Hepatocyte (in vitro differentiated cells): ENCODE measurements at regions not wholly inside any gene's neighbourhood (a gene's known extent, or its start where the extent isn't known, plus 50 kb on each side); places are given as distances from the start of the nearest gene placed in this dataset.

Source experiments
- DNase-seq: peaks from one replicate; pipeline ENCODE4 v3.0.0-alpha.2; 2016; ENCODE audit warnings: low spot score
- H2AFZ ChIP-seq: fragments of 200-600 bp; sonication (generic); 2 replicates; pipeline ENCODE4 v1.6.0; 2016; ENCODE audit warnings: antibody characterized with exemption, mild to moderate bottlenecking
- H3K27ac ChIP-seq: fragments of 200-600 bp; sonication (generic); 2 replicates; pipeline ENCODE4 v1.5.1; 2016; ENCODE audit warnings: mild to moderate bottlenecking
- H3K27me3 ChIP-seq: fragments of 200-600 bp; sonication (generic); 2 replicates; pipeline ENCODE4 v1.6.1; 2016
- H3K36me3 ChIP-seq: fragments of 200-600 bp; sonication (generic); replicated peaks from 2 replicates; pipeline ENCODE4 v1.5.1; 2016; ENCODE audit warnings: low read depth; ENCODE audit not compliant: insufficient read depth
- H3K4me1 ChIP-seq: fragments of 200-600 bp; sonication (generic); 2 replicates; pipeline ENCODE4 v1.5.1; 2016; ENCODE audit warnings: mild to moderate bottlenecking, moderate library complexity; ENCODE audit not compliant: insufficient read depth
- H3K4me2 ChIP-seq: fragments of 200-600 bp; sonication (generic); 2 replicates; pipeline ENCODE4 v1.6.0; 2016
- H3K4me3 ChIP-seq: fragments of 200-600 bp; sonication (generic); 2 replicates; pipeline ENCODE4 v1.5.1; 2016; ENCODE audit warnings: mild to moderate bottlenecking
- H3K79me2 ChIP-seq: fragments of 200-600 bp; sonication (generic); 2 replicates; pipeline ENCODE4 v1.6.0; 2017; ENCODE audit warnings: mild to moderate bottlenecking
- H3K9me2 ChIP-seq: fragments of 200-600 bp; sonication (generic); replicated peaks from 2 replicates; pipeline ENCODE4 v1.6.0; 2017; ENCODE audit warnings: mild to moderate bottlenecking; ENCODE audit not compliant: insufficient read depth
- H3K9me3 ChIP-seq: fragments of 200-600 bp; sonication (generic); 2 replicates; pipeline ENCODE4 v1.5.1; 2016; ENCODE audit warnings: low read depth, mild to moderate bottlenecking
- H4K20me1 ChIP-seq: fragments of 200-600 bp; sonication (generic); 2 replicates; pipeline ENCODE4 v1.6.0; 2016; ENCODE audit warnings: mild to moderate bottlenecking; ENCODE audit not compliant: insufficient read depth, poor library complexity, severe bottlenecking
- EZH2 ChIP-seq: fragments of 200-600 bp; sonication (generic); IDR thresholded peaks from 2 replicates; pipeline ENCODE4 v1.6.1; 2016; ENCODE audit warnings: antibody characterized with exemption, mild to moderate bottlenecking, borderline replicate concordance
- EZH2phosphoT487 ChIP-seq: fragments of 200-600 bp; sonication (generic); IDR thresholded peaks from one replicate; pipeline ENCODE4 v1.6.1; 2018; ENCODE audit warnings: antibody characterized with exemption, mild to moderate bottlenecking, low read depth, moderate library complexity; ENCODE audit not compliant: unreplicated experiment, severe bottlenecking
- WGBS: methylation state at CpG from one replicate; pipeline ENCODE4 v1.1.6; 2016; ENCODE audit warnings: low lambda C conversion rate; ENCODE audit errors: missing lambda C conversion rate; 5-methylcytosine and 5-hydroxymethylcytosine counted together
- TF ChIP-seq, protein P1 (sequence below): fragments of 200-600 bp; sonication (generic); IDR thresholded peaks from 2 replicates; pipeline ENCODE4 v1.5.1; 2016; ENCODE audit warnings: antibody characterized with exemption, mild to moderate bottlenecking; ENCODE audit not compliant: poor library complexity

DNA sequence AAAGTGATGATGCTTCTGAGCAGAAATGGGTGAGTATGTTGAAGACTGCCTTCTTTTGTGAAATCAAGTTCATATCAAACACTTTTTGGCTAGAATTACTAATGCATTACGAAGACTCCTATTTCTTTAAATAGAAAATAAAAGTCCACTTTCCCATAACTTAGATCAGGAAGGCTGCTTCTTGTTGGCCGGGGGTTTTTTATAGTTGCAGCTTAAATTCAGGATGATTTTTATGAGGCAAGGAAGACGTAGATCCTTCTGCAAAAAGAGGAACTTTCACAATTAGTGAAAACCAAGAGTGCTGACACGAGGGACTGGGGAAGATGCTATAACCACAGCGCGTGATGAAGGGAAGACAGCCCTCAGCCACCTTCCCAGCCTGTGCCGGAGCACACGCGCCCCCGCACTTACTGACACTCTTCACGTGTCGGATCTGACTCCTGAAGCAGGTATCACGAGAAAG lies 206.1 kb upstream of the PRDM1 start:
- H2AFZ ChIP-seq: no peak overlapping the region
- H3K27ac ChIP-seq: no peak overlapping the region
- no peaks in the 10 kb centered on the region for H3K36me3 ChIP-seq
- peak overlapping the region; percentile 44 for H3K4me2 ChIP-seq
- H3K79me2 ChIP-seq: no peaks in the 10 kb centered on the region
- H3K9me2 ChIP-seq: no peaks in the 10 kb centered on the region
- DNase-seq: no peak
- no peaks in the 10 kb centered on the region for H3K9me3 ChIP-seq
- no peaks in the 10 kb centered on the region for H4K20me1 ChIP-seq
- TF ChIP-seq, protein P1, sequence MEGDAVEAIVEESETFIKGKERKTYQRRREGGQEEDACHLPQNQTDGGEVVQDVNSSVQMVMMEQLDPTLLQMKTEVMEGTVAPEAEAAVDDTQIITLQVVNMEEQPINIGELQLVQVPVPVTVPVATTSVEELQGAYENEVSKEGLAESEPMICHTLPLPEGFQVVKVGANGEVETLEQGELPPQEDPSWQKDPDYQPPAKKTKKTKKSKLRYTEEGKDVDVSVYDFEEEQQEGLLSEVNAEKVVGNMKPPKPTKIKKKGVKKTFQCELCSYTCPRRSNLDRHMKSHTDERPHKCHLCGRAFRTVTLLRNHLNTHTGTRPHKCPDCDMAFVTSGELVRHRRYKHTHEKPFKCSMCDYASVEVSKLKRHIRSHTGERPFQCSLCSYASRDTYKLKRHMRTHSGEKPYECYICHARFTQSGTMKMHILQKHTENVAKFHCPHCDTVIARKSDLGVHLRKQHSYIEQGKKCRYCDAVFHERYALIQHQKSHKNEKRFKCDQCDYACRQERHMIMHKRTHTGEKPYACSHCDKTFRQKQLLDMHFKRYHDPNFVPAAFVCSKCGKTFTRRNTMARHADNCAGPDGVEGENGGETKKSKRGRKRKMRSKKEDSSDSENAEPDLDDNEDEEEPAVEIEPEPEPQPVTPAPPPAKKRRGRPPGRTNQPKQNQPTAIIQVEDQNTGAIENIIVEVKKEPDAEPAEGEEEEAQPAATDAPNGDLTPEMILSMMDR: no peak
- no peak for TF ChIP-seq EZH2
- TF ChIP-seq EZH2phosphoT487: no peak
- no peaks in the 10 kb centered on the region for H3K4me1 ChIP-seq
- no peak overlapping the region for H3K4me3 ChIP-seq
- no peaks in the 10 kb centered on the region for H3K27me3 ChIP-seq
- WGBS: 62% methylated on average over 13 of the region's 13 CpGs

- Histone ChIP-seq H3K27me3 (no peaks in the 10 kb centered on the region), H3K36me3 (no peaks in the 10 kb centered on the region), H2AFZ (no peak overlapping the region), H3K27ac (no peak overlapping the region), H3K4me1 (no peaks in the 10 kb centered on the region), H3K4me2 (no peak overlapping the region), H3K9me2 (no peaks in the 10 kb centered on the region), H4K20me1 (no peaks in the 10 kb centered on the region), H3K9me3 (no peaks in the 10 kb centered on the region), H3K4me3 (no peak overlapping the region), H3K79me2 (no peaks in the 10 kb centered on the region)
- DNase-seq: no peak
- 82% methylated on average over 2 of the region's 2 CpGs for WGBS
- TF ChIP-seq, protein P1: no peak
- TF ChIP-seq EZH2phosphoT487 (no peak), EZH2 (no peak)
Observed at GRCh38 chr6:105879146-105879545, 207.0 kb upstream of the PRDM1 start.

DNA sequence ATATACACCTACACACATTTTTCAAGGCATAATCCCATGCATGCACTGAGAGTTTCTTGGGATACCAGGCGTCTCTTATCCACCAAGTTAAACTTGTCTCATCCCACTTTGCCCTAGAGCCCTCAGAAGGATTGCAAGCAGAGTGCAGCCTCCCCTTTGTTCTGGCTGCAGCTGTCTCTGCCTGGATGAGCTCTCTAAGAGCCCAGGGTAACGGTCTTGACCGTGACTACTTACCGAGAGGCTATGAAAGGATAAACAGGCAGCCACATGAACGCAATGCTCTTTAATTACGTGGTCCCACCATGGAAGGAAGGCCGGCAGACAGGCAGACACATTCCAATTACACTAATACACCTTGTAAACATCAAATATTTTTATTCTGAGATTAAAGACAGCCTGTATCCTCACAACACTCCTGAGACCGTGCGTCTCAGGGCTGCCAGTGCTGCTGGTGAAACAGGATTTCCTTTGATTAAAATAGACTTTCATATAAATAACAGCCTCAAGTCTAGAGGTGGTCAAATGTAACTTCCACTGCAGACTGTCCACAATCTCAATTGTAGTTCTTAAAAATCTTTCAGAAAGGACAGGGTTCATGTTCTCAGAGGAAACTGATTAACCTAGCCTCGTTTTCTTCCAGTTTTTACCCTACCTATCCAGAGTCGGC lies 210.0 kb upstream of the PRDM1 start:
- no peak overlapping the region for H3K27ac ChIP-seq
- no peak overlapping the region for H3K4me3 ChIP-seq
- peaks cover 5% of the 10 kb centered on the region for H3K4me1 ChIP-seq
- no peak overlapping the region for H3K4me2 ChIP-seq
- no peaks in the 10 kb centered on the region for H3K9me3 ChIP-seq
- H3K36me3 ChIP-seq: no peaks in the 10 kb centered on the region
- DNase-seq: no peak
- WGBS: 57% methylated on average over 11 of the region's 11 CpGs
- H3K79me2 ChIP-seq: no peaks in the 10 kb centered on the region
- H3K27me3 ChIP-seq: no peaks in the 10 kb centered on the region
- H3K9me2 ChIP-seq: no peaks in the 10 kb centered on the region
- H2AFZ ChIP-seq: no peak overlapping the region
- H4K20me1 ChIP-seq: no peaks in the 10 kb centered on the region
- TF ChIP-seq, protein P1: no peak
- TF ChIP-seq EZH2 (no peak), EZH2phosphoT487 (no peak)
